ENCODE measurements at regions not wholly inside any gene's neighbourhood (a gene's known extent, or its start where the extent isn't known, plus 50 kb on each side); places are given as distances from the start of the nearest gene placed in this dataset.

GRCh38 chr5:130555429-130555828 is 609.6 kb downstream of the HINT1 start:
- intact Hi-C loops (cut with micrococcal nuclease; ENCODE audit: unreplicated experiment): no loop called here
- POLR2A ChIA-PET (ENCODE audit: unreplicated experiment): no interaction called here
- BruUV-seq (replicated peaks): no TSS peak

GRCh38 chr5:130550562-130550928 is 614.5 kb downstream of the HINT1 start:
- Histone ChIP-seq H3K27me3 (ENCODE audit: insufficient read depth, low read depth) (no peaks in the 10 kb centered on the region), H3K9me3 (ENCODE audit: insufficient read depth, low read depth) (no peaks in the 10 kb centered on the region), H3K36me3 (ENCODE audit: low read depth) (no peaks in the 10 kb centered on the region), H4K20me1 (ENCODE audit: insufficient read depth) (no peaks in the 10 kb centered on the region), H3K4me2 (peak overlapping the region; percentile 39), H3K9me2 (ENCODE audit: insufficient read depth) (no peaks in the 10 kb centered on the region), H3K4me3 (no peak overlapping the region), H3K4me1 (replicated peaks; ENCODE audit: insufficient read depth) (peaks cover 30% of the 10 kb centered on the region), H3K27ac (peak overlapping the region; percentile 54), H3F3A (ENCODE audit: insufficient read depth, low read depth) (peaks cover 7% of the 10 kb centered on the region; the same call in 1 of the 2 replicates), H3K79me2 (ENCODE audit: low read depth) (no peaks in the 10 kb centered on the region), H2AFZ (0 out of 2 replicates have a peak overlapping the region, but pooled peaks have one; percentile 26)
- DNase-seq: no peak
- ChIA-PET CTCF (no interaction called here), POLR2A (ENCODE audit: unreplicated experiment) (no interaction called here)
- intact Hi-C loops (cut with micrococcal nuclease; ENCODE audit: unreplicated experiment): no loop called here
- BruUV-seq (replicated peaks): no TSS peak
- TF ChIP-seq CTCF (conservative IDR thresholded peaks at IDR 0.05): no peak
- TF ChIP-seq EZH2 (IDR thresholded peaks at IDR 0.05; ENCODE audit: low read depth): no peak

More at GRCh38 chr5:130555429-130555828, 609.6 kb downstream of the HINT1 start:
- H2AFZ ChIP-seq: no peak overlapping the region
- no peaks in the 10 kb centered on the region for H3K36me3 ChIP-seq (ENCODE audit: low read depth)
- H3K9me3 ChIP-seq (ENCODE audit: insufficient read depth, low read depth): no peaks in the 10 kb centered on the region
- H3F3A ChIP-seq (ENCODE audit: insufficient read depth, low read depth): peaks cover 9% of the 10 kb centered on the region; the same call in 1 of the 2 replicates
- H3K27me3 ChIP-seq (ENCODE audit: insufficient read depth, low read depth): no peaks in the 10 kb centered on the region
- peaks cover 4% of the 10 kb centered on the region for H3K4me1 ChIP-seq (replicated peaks; ENCODE audit: insufficient read depth)
- no peak overlapping the region for H3K27ac ChIP-seq
- CTCF ChIA-PET: no interaction called here
- no peak for TF ChIP-seq EZH2 (IDR thresholded peaks at IDR 0.05; ENCODE audit: low read depth)
- TF ChIP-seq CTCF (conservative IDR thresholded peaks at IDR 0.05): no peak
- H4K20me1 ChIP-seq (ENCODE audit: insufficient read depth): no peaks in the 10 kb centered on the region
- no peak for DNase-seq
- H3K79me2 ChIP-seq (ENCODE audit: low read depth): no peaks in the 10 kb centered on the region
- H3K4me2 ChIP-seq: no peak overlapping the region
- H3K9me2 ChIP-seq (ENCODE audit: insufficient read depth): no peaks in the 10 kb centered on the region
- no peak overlapping the region for H3K4me3 ChIP-seq

GRCh38 chr5:130549884-130550561 is 615.0 kb downstream of the HINT1 start:
- Histone ChIP-seq H3K79me2 (ENCODE audit: low read depth) (no peaks in the 10 kb centered on the region), H3K27me3 (ENCODE audit: insufficient read depth, low read depth) (no peaks in the 10 kb centered on the region), H3F3A (ENCODE audit: insufficient read depth, low read depth) (peaks cover 9% of the 10 kb centered on the region; the same call in 1 of the 2 replicates), H3K4me1 (replicated peaks; ENCODE audit: insufficient read depth) (peaks cover 35% of the 10 kb centered on the region), H3K4me2 (peak overlapping the region; percentile 39), H3K36me3 (ENCODE audit: low read depth) (no peaks in the 10 kb centered on the region), H4K20me1 (ENCODE audit: insufficient read depth) (no peaks in the 10 kb centered on the region), H3K4me3 (no peak overlapping the region), H3K9me3 (ENCODE audit: insufficient read depth, low read depth) (no peaks in the 10 kb centered on the region), H3K27ac (peak overlapping the region; percentile 54), H3K9me2 (ENCODE audit: insufficient read depth) (no peaks in the 10 kb centered on the region), H2AFZ (0 out of 2 replicates have a peak overlapping the region, but pooled peaks have one; percentile 26)
- TF ChIP-seq CTCF (conservative IDR thresholded peaks at IDR 0.05) (no peak), EZH2 (IDR thresholded peaks at IDR 0.05; ENCODE audit: low read depth) (no peak)
- intact Hi-C loops (cut with micrococcal nuclease; ENCODE audit: unreplicated experiment): loop anchor here (5.0 to 10.0 kb wide), 2 partner anchors 38 to 265 kb away; no protein-coding TSS in a partner anchor
- ChIA-PET POLR2A (ENCODE audit: unreplicated experiment) (no interaction called here), CTCF (no interaction called here)
- DNase-seq: peak; percentile 60 to 66
- TSS peak; percentile 92 for BruUV-seq (replicated peaks)
